HG03175 (cell line): ENCODE measurements at regions not wholly inside any gene's neighbourhood (a gene's known extent, or its start where the extent isn't known, plus 50 kb on each side); places are given as distances from the start of the nearest gene placed in this dataset.

Source experiments
- ATAC-seq: cut with Tn5 transposase; IDR thresholded peaks from one replicate; pipeline ENCODE4 v1.9.1; 2021; ENCODE audit warnings: mild to moderate bottlenecking, moderate library complexity; ENCODE audit not compliant: unreplicated experiment

GRCh38 chr11:31865606-31866300, 54.6 kb upstream of the PAX6 start:
- ATAC-seq: no peak

- no peak for ATAC-seq
These were observed 52.2 kb upstream of the PAX6 start for GRCh38 chr11:31863170-31863832.

- ATAC-seq: no peak
These were observed 49.9 kb upstream of the PAX6 start for GRCh38 chr11:31861011-31861410.
